C4-2B (cell line): ENCODE measurements at regions not wholly inside any gene's neighbourhood (a gene's known extent, or its start where the extent isn't known, plus 50 kb on each side); places are given as distances from the start of the nearest gene placed in this dataset.

Experiments used
- CTCF ChIP-seq: fragments of 450-650 bp; conservative IDR thresholded peaks from 2 replicates; pipeline ENCODE4 v1.5.1; 2017; ENCODE audit warnings: mild to moderate bottlenecking
- ZFX ChIP-seq: fragments of 450-650 bp; IDR thresholded peaks from 2 replicates; pipeline ENCODE4 v1.6.1; 2017

- TF ChIP-seq CTCF (no peak), ZFX (no peak)
Observed at GRCh38 chr7:130944997-130945396, 211.0 kb upstream of the KLF14 start.
